GM13977 (cell line): ENCODE measurements at regions not wholly inside any gene's neighbourhood (a gene's known extent, or its start where the extent isn't known, plus 50 kb on each side); places are given as distances from the start of the nearest gene placed in this dataset.

Experiments
- DNase-seq: peaks from one replicate; pipeline ENCODE4 v3.0.0; 2012; ENCODE audit warnings: low spot score
- in situ Hi-C: fragments of 300-500 bp; cut with MboI; formaldehyde crosslinking; loops from one replicate; pipeline ENCODE4 v1.12.0; 2022; ENCODE audit warnings: low sequenced_read_pairs, low pct_unique_long_range_greater_than_20kb, mixed read lengths, inconsistent platforms; ENCODE audit not compliant: unreplicated experiment
- TF ChIP-seq, protein P1 (sequence below): IDR thresholded peaks from 2 replicates; pipeline ENCODE4 v1.5.1; 2012; ENCODE audit warnings: mild to moderate bottlenecking, control low read depth; ENCODE audit not compliant: insufficient read depth; ENCODE audit errors: extremely low read depth, missing control alignments

DNA sequence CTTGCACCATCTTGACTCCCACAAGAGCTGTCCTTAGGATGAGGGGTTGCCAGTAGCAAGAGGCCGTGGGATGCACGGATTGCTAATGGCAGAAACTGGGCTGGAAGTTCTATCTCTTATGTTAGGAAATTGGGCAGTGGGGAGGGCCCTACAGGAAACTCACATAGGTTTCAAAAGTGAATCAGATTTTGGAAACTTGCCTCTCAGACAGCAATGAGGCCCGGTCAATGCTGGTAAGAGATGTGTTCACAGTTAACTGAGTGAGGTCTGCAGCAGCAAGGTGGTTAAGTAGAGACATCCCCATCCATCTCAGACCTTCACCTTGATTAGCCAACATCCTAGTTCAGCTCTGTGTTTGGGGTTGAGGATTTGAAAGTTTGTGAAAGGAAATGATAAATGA is 164.7 kb downstream of the ABCA8 start:
- TF ChIP-seq, protein P1, sequence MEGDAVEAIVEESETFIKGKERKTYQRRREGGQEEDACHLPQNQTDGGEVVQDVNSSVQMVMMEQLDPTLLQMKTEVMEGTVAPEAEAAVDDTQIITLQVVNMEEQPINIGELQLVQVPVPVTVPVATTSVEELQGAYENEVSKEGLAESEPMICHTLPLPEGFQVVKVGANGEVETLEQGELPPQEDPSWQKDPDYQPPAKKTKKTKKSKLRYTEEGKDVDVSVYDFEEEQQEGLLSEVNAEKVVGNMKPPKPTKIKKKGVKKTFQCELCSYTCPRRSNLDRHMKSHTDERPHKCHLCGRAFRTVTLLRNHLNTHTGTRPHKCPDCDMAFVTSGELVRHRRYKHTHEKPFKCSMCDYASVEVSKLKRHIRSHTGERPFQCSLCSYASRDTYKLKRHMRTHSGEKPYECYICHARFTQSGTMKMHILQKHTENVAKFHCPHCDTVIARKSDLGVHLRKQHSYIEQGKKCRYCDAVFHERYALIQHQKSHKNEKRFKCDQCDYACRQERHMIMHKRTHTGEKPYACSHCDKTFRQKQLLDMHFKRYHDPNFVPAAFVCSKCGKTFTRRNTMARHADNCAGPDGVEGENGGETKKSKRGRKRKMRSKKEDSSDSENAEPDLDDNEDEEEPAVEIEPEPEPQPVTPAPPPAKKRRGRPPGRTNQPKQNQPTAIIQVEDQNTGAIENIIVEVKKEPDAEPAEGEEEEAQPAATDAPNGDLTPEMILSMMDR, result no peak
- DNase-seq, result no peak
- in situ Hi-C loops, result loop anchor here (25.0 kb wide), 1 partner anchor 722 kb away; no protein-coding TSS in a partner anchor

DNA sequence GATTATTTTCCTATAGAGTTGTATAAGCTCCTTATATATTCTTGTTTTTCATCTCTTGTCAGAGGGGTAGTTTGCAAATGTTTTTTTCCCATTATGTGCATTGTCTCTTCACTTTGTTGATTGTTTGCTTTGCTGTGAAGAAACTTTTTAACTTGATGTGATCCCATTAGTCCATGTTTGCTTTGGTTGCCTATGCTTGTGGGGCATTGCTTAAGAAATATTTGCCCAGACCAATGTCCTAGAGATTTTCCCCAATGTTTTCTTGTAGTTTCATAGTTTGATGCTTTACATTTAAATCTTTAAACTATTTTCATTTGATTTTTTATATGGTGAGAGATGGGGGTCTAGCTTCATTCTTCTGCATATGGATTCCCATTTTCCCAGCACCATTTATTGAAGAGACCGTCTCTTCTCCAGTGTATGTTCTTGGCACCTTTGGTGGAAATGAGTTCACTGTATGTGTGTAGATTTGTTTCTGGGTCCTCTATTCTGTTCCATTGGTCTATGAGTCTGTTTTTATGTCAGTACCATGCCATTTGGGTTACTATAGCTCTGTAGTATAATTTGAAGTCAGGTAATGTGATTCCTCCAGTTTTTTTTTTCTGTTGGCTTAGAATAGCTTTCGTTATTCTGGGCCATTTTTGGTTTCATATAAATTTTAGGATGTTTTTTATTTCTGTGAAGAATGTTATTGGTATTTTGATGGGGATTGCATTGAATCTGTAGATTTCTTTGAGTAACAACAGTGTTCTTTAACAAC is 165.8 kb downstream of the ABCA8 start:
- no peak for DNase-seq
- TF ChIP-seq, protein P1, result no peak
- in situ Hi-C loops, result loop anchor here (25.0 kb wide), 1 partner anchor 723 kb away; no protein-coding TSS in a partner anchor

DNA sequence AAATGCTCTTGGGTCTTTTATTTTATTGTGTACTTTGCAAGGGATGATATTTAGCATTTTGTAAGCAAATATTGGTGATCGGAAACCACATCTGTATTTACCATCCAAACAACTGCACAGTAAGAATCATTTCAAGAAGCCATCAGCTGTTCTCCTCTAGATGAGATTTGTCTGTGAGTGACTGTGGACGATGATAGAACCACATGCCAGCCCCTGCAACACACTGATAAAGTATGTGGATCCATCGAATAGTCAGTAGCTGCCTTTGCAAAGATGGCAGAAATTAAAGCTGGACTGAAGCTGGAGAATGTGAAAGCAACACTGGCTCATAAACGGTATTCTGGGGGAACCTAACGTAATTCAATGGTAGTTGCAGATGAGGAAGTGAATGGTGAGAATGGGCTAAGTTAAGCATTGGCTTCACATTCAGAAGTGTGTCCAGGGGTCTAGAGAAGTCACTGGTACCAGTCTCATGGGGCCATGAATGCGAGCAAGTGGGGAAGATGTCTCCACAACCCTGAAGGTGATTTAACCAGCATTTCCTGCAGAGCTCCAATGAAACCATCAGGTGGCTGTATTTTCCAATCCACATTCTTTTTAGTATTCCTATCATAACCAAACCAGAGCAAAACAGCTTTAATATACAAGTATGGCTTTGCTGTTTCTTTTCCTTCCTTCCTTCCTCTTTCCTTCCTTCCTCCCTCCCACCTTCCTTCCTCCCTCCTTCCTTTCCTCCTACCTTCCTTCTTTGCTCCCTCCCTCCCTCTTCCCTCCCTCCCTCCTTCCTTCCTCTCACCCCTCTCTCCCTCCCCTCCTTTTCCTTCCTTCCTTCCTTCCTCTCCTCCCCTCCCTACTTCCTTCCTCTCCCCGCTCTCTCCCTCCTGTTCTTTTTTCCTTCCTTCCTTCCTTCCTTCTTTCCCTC is 169.4 kb downstream of the ABCA8 start:
- in situ Hi-C loops, result loop anchor here (25.0 kb wide), 1 partner anchor 726 kb away; no protein-coding TSS in a partner anchor
- TF ChIP-seq, protein P1, result no peak
- no peak for DNase-seq

DNA sequence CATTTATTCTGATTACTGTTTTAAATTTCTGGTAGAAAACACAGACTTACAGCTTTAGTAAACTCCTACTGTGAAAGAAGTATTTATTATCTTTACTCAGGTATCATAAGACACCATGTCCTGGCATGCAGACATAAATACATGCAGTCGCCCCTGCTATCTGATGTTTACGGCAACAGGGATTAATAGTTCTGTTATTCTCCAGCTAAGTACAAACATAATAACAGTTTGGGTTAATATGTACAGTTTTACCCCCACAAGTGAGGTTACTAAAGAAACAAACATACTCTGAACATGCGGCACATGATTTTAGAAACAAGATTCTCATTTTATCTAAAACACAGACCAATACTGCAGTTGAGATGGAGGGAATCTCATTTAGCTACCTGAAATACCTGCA is 170.8 kb downstream of the ABCA8 start:
- no peak for DNase-seq
- TF ChIP-seq, protein P1, result no peak
- in situ Hi-C loops, result loop anchor here (25.0 kb wide), 1 partner anchor 728 kb away; no protein-coding TSS in a partner anchor

DNA sequence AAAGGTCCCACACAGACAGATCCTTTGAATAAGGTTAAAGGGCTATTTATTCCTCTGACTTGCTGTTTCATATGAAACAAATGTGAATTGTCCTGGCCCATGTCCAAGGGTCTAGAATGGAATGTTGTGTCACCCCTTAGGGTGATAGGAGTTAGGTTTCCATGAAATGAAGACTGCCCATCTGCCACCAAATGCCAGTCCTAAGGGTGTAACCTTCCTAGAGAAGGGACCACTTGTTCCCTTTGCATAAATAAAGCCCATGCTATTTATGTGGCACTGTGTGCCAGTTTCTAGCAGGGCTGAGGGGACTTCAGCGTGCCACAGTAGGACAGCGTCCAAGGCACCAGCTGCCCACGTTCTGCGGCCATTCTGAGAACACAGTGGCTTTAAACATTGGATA is 171.3 kb downstream of the ABCA8 start:
- in situ Hi-C loops, result loop anchor here (25.0 kb wide), 1 partner anchor 728 kb away; no protein-coding TSS in a partner anchor

DNA sequence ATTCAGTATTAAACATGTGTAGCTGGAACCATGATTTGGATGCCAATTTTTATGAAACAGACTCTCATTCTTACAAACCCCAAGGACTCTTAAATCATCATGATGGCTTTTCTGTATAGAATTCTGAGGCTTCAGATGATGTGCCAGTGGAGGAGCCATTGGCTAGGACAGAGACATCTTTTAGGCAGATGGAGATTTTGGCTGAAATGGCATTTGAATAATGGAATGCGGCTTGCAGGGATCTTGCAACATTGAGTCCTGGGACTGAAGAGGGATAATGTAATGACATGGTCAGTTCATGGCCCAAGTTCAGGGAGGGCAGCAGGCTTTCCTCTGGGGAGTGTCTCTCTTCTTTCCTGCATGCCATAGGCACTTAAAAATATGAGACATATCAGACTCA is 172.4 kb downstream of the ABCA8 start:
- DNase-seq, result no peak
- TF ChIP-seq, protein P1, result no peak
- in situ Hi-C loops, result loop anchor here (25.0 kb wide), 1 partner anchor 730 kb away; no protein-coding TSS in a partner anchor

More for the DNA sequence above, 171.3 kb downstream of the ABCA8 start:
- TF ChIP-seq, protein P1, result no peak
- no peak for DNase-seq
